GM12872 (cell line): ENCODE measurements at regions not wholly inside any gene's neighbourhood (a gene's known extent, or its start where the extent isn't known, plus 50 kb on each side); places are given as distances from the start of the nearest gene placed in this dataset.

Experiments used
- TF ChIP-seq, protein P1 (sequence below): IDR thresholded peaks from 3 replicates; pipeline ENCODE4 v1.5.1; 2011; ENCODE audit warnings: low read depth, mild to moderate bottlenecking, low read length, moderate library complexity; ENCODE audit not compliant: insufficient read depth

- TF ChIP-seq, protein P1, sequence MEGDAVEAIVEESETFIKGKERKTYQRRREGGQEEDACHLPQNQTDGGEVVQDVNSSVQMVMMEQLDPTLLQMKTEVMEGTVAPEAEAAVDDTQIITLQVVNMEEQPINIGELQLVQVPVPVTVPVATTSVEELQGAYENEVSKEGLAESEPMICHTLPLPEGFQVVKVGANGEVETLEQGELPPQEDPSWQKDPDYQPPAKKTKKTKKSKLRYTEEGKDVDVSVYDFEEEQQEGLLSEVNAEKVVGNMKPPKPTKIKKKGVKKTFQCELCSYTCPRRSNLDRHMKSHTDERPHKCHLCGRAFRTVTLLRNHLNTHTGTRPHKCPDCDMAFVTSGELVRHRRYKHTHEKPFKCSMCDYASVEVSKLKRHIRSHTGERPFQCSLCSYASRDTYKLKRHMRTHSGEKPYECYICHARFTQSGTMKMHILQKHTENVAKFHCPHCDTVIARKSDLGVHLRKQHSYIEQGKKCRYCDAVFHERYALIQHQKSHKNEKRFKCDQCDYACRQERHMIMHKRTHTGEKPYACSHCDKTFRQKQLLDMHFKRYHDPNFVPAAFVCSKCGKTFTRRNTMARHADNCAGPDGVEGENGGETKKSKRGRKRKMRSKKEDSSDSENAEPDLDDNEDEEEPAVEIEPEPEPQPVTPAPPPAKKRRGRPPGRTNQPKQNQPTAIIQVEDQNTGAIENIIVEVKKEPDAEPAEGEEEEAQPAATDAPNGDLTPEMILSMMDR: no peak
Observed at GRCh38 chr4:84022564-84022963, 476.5 kb downstream of the NKX6-1 start.

- TF ChIP-seq, protein P1: no peak
Observed at GRCh38 chr4:84019626-84020025, 479.5 kb downstream of the NKX6-1 start.

- TF ChIP-seq, protein P1: no peak
Observed at GRCh38 chr4:84003046-84003445, 467.1 kb downstream of the GPAT3 start.

DNA sequence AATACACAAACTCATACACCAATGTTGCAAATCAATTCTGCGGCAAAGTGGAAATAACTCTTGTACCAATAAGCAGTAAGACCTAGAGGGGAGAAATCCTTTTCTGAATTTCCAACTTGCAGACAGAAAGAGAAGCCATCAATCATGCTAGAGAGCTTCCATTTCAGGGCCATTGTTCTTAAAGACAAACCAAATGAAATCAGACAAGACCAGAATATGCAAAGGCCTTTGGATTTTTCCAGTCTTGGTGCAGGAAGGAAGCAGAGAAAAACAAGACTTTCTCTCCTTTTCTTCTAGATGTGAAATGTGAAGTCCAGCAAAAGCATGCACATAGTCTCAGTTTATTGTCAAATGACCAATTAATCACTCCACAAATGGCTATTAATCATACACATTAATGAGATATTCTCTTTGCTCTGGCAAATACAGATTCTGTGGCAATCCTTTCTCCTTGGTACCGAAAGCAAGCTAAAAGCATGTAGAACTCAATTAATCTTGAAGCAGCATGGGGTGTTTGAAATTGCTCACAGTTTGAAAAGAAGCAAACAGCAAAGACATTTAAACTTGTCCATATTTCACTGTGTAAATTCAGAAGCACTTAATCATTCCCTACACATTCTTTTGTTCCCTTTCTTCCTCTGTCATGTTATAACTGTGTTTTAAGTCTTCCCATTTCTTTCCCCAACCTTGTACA, 466.1 kb downstream of the GPAT3 start:
- TF ChIP-seq, protein P1: no peak

GRCh38 chr4:83996254-83996653, 460.3 kb downstream of the GPAT3 start:
- TF ChIP-seq, protein P1: no peak

DNA sequence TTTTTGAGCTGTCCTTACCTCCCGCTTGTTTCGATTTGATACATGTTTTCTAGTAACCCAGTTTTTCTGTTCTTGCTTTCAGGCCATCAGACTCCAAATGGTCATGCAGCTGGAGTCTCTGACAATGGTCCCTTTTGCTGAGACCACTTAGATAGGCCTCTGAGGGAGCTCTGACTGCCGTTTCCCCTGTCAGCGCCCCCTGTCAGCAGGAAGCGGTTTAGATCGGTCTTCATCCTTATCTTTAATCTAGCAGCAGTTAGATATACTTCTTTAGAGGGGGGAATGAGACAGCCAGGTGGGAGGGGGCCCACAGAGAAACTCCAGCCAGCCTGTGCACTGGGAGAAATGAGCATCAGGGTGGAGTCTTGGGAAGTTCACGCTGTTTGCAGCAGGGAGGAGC, 457.9 kb downstream of the GPAT3 start:
- TF ChIP-seq, protein P1: peak; percentile 39; the same call in 2 of the 3 replicates

- TF ChIP-seq, protein P1: no peak
Observed at GRCh38 chr4:83989835-83990234, 453.9 kb downstream of the GPAT3 start.
